ENCODE measurements at regions not wholly inside any gene's neighbourhood (a gene's known extent, or its start where the extent isn't known, plus 50 kb on each side); places are given as distances from the start of the nearest gene placed in this dataset.

DNA sequence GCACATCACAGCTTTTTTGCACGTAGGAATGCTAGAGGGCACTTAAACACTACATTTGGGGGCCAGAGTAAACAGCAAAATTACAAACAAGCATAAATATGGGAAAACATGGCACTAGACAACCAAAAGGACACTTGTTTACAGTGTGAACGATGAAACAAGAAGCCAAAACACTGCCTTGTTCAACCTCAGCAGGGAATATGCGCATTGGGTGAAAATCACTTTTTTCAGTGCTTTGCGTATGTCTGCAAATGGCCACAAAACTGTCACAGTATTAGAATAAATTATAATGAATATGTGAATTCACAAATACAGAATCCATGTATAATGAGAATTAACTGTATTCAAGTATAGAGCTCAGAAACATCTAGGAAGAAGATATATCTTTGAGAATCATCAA is 1064.0 kb upstream of the GYPC start:
- Mint-ChIP-seq H3K4me3 (no peak overlapping the region), H3K27me3 (ENCODE audit: insufficient read depth, low read depth, poor library complexity) (peaks cover 2% of the 10 kb centered on the region), H3K9me3 (peaks cover 4% of the 10 kb centered on the region; the same call in 1 of the 3 replicates), H3K27ac (no peak overlapping the region), H3K4me1 (peaks cover 12% of the 10 kb centered on the region; the same call in 2 of the 3 replicates), H3K36me3 (ENCODE audit: low read depth) (peaks cover 5% of the 10 kb centered on the region; the same call in 2 of the 3 replicates)
- Histone ChIP-seq H3K36me3 (ENCODE audit: insufficient read depth) (no peaks in the 10 kb centered on the region), H3K27ac (ENCODE audit: low read depth) (no peak overlapping the region), H3K9me2 (ENCODE audit: insufficient read depth) (peaks cover 8% of the 10 kb centered on the region; the same call in 1 of the 2 replicates), H3K4me1 (ENCODE audit: insufficient read depth) (no peaks in the 10 kb centered on the region), H3K4me3 (no peak overlapping the region), H4K20me1 (replicated peaks; ENCODE audit: insufficient read depth) (no peaks in the 10 kb centered on the region), H2AFZ (no peak overlapping the region), H3K79me2 (replicated peaks; ENCODE audit: insufficient read depth) (no peaks in the 10 kb centered on the region), H3F3A (replicated peaks; ENCODE audit: low read depth) (no peaks in the 10 kb centered on the region), H3K27me3 (ENCODE audit: insufficient read depth) (no peaks in the 10 kb centered on the region), H3K4me2 (no peak overlapping the region)
- ATAC-seq (no peak), DNase-seq (ENCODE audit: low spot score) (no peak)
- TF ChIP-seq NANOG (IDR thresholded peaks at IDR 0.05; ENCODE audit: borderline replicate concordance), result no peak
- TF ChIP-seq, protein P1, sequence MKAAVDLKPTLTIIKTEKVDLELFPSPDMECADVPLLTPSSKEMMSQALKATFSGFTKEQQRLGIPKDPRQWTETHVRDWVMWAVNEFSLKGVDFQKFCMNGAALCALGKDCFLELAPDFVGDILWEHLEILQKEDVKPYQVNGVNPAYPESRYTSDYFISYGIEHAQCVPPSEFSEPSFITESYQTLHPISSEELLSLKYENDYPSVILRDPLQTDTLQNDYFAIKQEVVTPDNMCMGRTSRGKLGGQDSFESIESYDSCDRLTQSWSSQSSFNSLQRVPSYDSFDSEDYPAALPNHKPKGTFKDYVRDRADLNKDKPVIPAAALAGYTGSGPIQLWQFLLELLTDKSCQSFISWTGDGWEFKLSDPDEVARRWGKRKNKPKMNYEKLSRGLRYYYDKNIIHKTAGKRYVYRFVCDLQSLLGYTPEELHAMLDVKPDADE (IDR thresholded peaks at IDR 0.05), result no peak
- no peak for TF ChIP-seq EZH2phosphoT487 (IDR thresholded peaks at IDR 0.05; ENCODE audit: unreplicated experiment)
- TF ChIP-seq, protein P2, sequence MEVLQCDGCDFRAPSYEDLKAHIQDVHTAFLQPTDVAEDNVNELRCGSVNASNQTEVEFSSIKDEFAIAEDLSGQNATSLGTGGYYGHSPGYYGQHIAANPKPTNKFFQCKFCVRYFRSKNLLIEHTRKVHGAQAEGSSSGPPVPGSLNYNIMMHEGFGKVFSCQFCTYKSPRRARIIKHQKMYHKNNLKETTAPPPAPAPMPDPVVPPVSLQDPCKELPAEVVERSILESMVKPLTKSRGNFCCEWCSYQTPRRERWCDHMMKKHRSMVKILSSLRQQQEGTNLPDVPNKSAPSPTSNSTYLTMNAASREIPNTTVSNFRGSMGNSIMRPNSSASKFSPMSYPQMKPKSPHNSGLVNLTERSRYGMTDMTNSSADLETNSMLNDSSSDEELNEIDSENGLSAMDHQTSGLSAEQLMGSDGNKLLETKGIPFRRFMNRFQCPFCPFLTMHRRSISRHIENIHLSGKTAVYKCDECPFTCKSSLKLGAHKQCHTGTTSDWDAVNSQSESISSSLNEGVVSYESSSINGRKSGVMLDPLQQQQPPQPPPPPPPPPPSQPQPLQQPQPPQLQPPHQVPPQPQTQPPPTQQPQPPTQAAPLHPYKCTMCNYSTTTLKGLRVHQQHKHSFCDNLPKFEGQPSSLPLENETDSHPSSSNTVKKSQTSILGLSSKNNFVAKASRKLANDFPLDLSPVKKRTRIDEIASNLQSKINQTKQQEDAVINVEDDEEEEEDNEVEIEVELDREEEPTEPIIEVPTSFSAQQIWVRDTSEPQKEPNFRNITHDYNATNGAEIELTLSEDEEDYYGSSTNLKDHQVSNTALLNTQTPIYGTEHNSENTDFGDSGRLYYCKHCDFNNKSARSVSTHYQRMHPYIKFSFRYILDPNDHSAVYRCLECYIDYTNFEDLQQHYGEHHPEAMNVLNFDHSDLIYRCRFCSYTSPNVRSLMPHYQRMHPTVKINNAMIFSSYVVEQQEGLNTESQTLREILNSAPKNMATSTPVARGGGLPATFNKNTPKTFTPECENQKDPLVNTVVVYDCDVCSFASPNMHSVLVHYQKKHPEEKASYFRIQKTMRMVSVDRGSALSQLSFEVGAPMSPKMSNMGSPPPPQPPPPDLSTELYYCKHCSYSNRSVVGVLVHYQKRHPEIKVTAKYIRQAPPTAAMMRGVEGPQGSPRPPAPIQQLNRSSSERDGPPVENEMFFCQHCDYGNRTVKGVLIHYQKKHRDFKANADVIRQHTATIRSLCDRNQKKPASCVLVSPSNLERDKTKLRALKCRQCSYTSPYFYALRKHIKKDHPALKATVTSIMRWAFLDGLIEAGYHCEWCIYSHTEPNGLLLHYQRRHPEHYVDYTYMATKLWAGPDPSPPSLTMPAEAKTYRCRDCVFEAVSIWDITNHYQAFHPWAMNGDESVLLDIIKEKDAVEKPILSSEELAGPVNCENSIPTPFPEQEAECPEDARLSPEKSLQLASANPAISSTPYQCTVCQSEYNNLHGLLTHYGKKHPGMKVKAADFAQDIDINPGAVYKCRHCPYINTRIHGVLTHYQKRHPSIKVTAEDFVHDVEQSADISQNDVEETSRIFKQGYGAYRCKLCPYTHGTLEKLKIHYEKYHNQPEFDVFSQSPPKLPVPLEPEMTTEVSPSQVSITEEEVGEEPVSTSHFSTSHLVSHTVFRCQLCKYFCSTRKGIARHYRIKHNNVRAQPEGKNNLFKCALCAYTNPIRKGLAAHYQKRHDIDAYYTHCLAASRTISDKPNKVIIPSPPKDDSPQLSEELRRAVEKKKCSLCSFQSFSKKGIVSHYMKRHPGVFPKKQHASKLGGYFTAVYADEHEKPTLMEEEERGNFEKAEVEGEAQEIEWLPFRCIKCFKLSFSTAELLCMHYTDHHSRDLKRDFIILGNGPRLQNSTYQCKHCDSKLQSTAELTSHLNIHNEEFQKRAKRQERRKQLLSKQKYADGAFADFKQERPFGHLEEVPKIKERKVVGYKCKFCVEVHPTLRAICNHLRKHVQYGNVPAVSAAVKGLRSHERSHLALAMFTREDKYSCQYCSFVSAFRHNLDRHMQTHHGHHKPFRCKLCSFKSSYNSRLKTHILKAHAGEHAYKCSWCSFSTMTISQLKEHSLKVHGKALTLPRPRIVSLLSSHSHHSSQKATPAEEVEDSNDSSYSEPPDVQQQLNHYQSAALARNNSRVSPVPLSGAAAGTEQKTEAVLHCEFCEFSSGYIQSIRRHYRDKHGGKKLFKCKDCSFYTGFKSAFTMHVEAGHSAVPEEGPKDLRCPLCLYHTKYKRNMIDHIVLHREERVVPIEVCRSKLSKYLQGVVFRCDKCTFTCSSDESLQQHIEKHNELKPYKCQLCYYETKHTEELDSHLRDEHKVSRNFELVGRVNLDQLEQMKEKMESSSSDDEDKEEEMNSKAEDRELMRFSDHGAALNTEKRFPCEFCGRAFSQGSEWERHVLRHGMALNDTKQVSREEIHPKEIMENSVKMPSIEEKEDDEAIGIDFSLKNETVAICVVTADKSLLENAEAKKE (CRISPR knock-in tag; IDR thresholded peaks at IDR 0.05), result no peak
- no peak for TF ChIP-seq POLR2AphosphoS5 (IDR thresholded peaks at IDR 0.05; ENCODE audit: low read depth)
- TF ChIP-seq, protein P3, sequence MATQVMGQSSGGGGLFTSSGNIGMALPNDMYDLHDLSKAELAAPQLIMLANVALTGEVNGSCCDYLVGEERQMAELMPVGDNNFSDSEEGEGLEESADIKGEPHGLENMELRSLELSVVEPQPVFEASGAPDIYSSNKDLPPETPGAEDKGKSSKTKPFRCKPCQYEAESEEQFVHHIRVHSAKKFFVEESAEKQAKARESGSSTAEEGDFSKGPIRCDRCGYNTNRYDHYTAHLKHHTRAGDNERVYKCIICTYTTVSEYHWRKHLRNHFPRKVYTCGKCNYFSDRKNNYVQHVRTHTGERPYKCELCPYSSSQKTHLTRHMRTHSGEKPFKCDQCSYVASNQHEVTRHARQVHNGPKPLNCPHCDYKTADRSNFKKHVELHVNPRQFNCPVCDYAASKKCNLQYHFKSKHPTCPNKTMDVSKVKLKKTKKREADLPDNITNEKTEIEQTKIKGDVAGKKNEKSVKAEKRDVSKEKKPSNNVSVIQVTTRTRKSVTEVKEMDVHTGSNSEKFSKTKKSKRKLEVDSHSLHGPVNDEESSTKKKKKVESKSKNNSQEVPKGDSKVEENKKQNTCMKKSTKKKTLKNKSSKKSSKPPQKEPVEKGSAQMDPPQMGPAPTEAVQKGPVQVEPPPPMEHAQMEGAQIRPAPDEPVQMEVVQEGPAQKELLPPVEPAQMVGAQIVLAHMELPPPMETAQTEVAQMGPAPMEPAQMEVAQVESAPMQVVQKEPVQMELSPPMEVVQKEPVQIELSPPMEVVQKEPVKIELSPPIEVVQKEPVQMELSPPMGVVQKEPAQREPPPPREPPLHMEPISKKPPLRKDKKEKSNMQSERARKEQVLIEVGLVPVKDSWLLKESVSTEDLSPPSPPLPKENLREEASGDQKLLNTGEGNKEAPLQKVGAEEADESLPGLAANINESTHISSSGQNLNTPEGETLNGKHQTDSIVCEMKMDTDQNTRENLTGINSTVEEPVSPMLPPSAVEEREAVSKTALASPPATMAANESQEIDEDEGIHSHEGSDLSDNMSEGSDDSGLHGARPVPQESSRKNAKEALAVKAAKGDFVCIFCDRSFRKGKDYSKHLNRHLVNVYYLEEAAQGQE (IDR thresholded peaks at IDR 0.05; ENCODE audit: unreplicated experiment), result no peak
- TF ChIP-seq ZNF331 (CRISPR knock-in tag; IDR thresholded peaks at IDR 0.05; ENCODE audit: low read depth), result no peak
- TF ChIP-seq EZH2 (IDR thresholded peaks at IDR 0.05; ENCODE audit: low read depth, unreplicated experiment), result no peak
- TF ChIP-seq CREB1 (CRISPR knock-in tag; IDR thresholded peaks at IDR 0.05; ENCODE audit: low read depth), result no peak
- TF ChIP-seq ZNF114 (CRISPR knock-in tag; IDR thresholded peaks at IDR 0.05), result no peak
